Testis (tissue), 2 donors: ENCODE measurements at regions not wholly inside any gene's neighbourhood (a gene's known extent, or its start where the extent isn't known, plus 50 kb on each side); places are given as distances from the start of the nearest gene placed in this dataset.

ENCODE experiments used
- DNase-seq: peaks from one replicate; pipeline ENCODE4 v3.0.0-alpha.2; 2019
- H3K27ac ChIP-seq, 2 donors: fragments of 200-600 bp; sonication (generic); one replicate each; pipeline ENCODE4 v1.5.1; 2019
- H3K27me3 ChIP-seq: fragments of 200-600 bp; sonication (generic); one replicate; pipeline ENCODE4 v1.5.1; 2019
- H3K36me3 ChIP-seq: fragments of 200-600 bp; sonication (generic); one replicate; pipeline ENCODE4 v1.5.1; 2017; ENCODE audit warnings: low read depth; ENCODE audit errors: missing control alignments
- H3K4me1 ChIP-seq: fragments of 200-600 bp; sonication (generic); one replicate; pipeline ENCODE4 v1.5.1; 2019
- H3K4me3 ChIP-seq, 2 donors: fragments of 200-600 bp; sonication (generic); one replicate each; pipeline ENCODE4 v1.5.1; 2017 to 2019
- H3K9me3 ChIP-seq: fragments of 200-600 bp; sonication (generic); one replicate; pipeline ENCODE4 v1.5.1; 2017
- POLR2A ChIP-seq: fragments of 450-650 bp; IDR thresholded peaks from one replicate; pipeline ENCODE4 v1.6.1; 2017; ENCODE audit warnings: antibody characterized with exemption, mild to moderate bottlenecking, moderate library complexity
- WGBS, 2 donors: methylation state at CpG; one replicate each; pipeline ENCODE4 v1.1.5; 2018; 5-methylcytosine and 5-hydroxymethylcytosine counted together
- intact Hi-C: fragments of 100-400 bp; cut with DNase I; formaldehyde crosslinking; loops from one replicate; pipeline ENCODE4 v1.15.1; 2023; ENCODE audit warnings: low total_unique reads
- TF ChIP-seq, protein P1 (sequence below), 3 experiments: fragments of 450-650 bp in 2 of 3; fragments of 200-600 bp in 1 of 3; sonication (generic) in 1 of 3; IDR thresholded peaks; one replicate each; pipeline ENCODE4 v1.5.1; 2016 to 2019; ENCODE audit warnings: antibody characterized with exemption in 3 of 3, mild to moderate bottlenecking in 2 of 3, moderate library complexity in 1 of 3

DNA sequence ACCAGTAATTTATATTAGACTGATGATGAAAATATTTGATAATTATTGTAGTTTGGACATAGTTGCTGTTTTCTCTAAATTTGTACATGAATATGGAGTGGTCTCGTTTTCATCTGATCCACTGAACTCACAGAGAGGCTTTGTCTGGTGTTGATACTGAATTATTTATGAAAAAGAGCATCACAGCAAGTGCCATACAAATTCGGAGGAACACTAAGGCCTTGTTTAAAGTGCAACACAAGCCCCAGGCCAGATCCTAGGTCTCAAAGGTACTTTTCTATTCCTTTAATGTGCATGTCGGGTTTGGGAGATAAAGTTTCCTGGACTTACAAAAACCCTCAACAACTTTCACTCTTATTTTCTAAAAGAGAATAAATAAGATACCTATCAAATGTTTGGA lies 796.8 kb upstream of the EPHA6 start:
- no peak for DNase-seq
- no peak overlapping the region for H3K27ac ChIP-seq
- no peaks in the 10 kb centered on the region for H3K4me1 ChIP-seq
- intact Hi-C loops, result no loop called here
- TF ChIP-seq, protein P1, sequence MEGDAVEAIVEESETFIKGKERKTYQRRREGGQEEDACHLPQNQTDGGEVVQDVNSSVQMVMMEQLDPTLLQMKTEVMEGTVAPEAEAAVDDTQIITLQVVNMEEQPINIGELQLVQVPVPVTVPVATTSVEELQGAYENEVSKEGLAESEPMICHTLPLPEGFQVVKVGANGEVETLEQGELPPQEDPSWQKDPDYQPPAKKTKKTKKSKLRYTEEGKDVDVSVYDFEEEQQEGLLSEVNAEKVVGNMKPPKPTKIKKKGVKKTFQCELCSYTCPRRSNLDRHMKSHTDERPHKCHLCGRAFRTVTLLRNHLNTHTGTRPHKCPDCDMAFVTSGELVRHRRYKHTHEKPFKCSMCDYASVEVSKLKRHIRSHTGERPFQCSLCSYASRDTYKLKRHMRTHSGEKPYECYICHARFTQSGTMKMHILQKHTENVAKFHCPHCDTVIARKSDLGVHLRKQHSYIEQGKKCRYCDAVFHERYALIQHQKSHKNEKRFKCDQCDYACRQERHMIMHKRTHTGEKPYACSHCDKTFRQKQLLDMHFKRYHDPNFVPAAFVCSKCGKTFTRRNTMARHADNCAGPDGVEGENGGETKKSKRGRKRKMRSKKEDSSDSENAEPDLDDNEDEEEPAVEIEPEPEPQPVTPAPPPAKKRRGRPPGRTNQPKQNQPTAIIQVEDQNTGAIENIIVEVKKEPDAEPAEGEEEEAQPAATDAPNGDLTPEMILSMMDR (IDR thresholded peaks at IDR 0.05), result no peak
- no peak for TF ChIP-seq POLR2A
- no peaks in the 10 kb centered on the region for H3K9me3 ChIP-seq
- H3K27me3 ChIP-seq, result no peaks in the 10 kb centered on the region
- 69 to 76% methylated on average over 3 of the region's 3 CpGs for WGBS, 2 donors
- no peaks in the 10 kb centered on the region for H3K36me3 ChIP-seq
- H3K4me3 ChIP-seq, result no peak overlapping the region

DNA sequence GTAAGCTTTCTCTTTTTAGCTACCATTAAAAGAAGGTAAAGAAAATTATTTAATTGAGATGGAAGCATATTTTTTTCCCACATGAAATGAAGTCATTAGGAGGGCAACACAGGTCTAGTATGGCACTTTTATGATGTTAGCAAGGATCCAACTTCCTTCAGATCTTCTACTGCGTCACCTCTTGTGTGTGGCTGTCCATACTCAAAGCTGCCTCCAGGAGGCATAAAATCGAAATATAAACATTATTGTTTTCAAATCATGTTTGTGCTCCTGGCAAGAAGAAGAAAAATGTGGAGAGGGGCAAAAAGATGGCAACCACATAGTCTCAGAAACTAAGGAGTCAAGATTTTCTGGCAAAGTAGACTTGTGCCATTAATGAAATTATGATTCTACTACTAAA lies 791.7 kb upstream of the EPHA6 start:
- intact Hi-C loops, result no loop called here
- 79 to 85% methylated on average over 2 of the region's 2 CpGs for WGBS, 2 donors
- TF ChIP-seq POLR2A, result no peak
- TF ChIP-seq, protein P1 (IDR thresholded peaks at IDR 0.05), result no peak

DNA sequence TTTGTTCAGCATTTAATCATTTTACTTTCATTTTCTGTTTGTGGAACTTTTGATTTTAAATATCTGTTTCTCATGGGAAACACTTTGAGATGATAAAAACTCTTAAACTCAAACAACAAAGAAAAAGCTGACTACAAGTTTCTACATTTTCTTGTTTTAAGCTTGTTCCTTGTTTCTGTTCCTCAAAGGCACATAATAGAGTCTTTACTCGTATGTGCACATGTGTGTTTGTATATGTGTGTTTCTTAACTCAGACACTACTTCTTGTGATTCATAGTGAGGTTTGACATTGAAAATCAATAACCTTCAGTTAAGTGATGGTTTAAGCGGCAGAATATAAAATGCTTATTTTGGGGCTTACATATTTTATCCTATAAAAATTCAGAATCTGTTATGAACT lies 786.7 kb upstream of the EPHA6 start:
- WGBS, 2 donors, result 82 to 85% methylated on average over 2 of the region's 2 CpGs
- Histone ChIP-seq H3K4me1 (no peaks in the 10 kb centered on the region), H3K4me3 (no peak overlapping the region), H3K9me3 (no peaks in the 10 kb centered on the region), H3K36me3 (no peaks in the 10 kb centered on the region), H3K27ac (no peak overlapping the region), H3K27me3 (no peaks in the 10 kb centered on the region)
- intact Hi-C loops, result no loop called here
- DNase-seq, result no peak
- TF ChIP-seq, protein P1 (IDR thresholded peaks at IDR 0.05), result no peak
- TF ChIP-seq POLR2A, result no peak

More for the DNA sequence above, 791.7 kb upstream of the EPHA6 start:
- Histone ChIP-seq H3K4me3 (no peak overlapping the region), H3K27me3 (no peaks in the 10 kb centered on the region), H3K4me1 (no peaks in the 10 kb centered on the region), H3K9me3 (no peaks in the 10 kb centered on the region), H3K27ac (no peak overlapping the region), H3K36me3 (no peaks in the 10 kb centered on the region)
- DNase-seq, result no peak

DNA sequence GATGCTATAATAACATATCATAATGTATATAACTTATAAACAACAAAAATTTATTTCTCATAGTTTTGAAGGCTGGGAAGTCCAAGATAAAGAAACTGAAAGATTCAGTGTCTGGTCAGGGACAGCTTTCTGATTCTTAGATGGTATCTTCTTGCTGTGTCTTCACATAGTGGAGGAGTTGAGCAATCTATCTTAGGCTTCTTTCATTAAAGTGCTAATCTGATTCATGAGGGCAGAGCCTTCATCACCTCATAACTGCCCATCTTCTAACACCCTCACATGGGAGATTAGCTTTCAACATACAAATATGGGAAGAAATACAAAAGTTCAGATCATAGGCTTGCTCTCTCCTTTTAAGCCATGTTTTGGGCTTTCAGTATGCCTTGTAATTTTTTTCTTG lies 774.8 kb upstream of the EPHA6 start:
- no peak for TF ChIP-seq POLR2A
- Histone ChIP-seq H3K36me3 (no peaks in the 10 kb centered on the region), H3K4me1 (no peaks in the 10 kb centered on the region), H3K4me3 (no peak overlapping the region), H3K27me3 (no peaks in the 10 kb centered on the region), H3K27ac (no peak overlapping the region), H3K9me3 (no peaks in the 10 kb centered on the region)
- DNase-seq, result no peak
- intact Hi-C loops, result no loop called here

DNA sequence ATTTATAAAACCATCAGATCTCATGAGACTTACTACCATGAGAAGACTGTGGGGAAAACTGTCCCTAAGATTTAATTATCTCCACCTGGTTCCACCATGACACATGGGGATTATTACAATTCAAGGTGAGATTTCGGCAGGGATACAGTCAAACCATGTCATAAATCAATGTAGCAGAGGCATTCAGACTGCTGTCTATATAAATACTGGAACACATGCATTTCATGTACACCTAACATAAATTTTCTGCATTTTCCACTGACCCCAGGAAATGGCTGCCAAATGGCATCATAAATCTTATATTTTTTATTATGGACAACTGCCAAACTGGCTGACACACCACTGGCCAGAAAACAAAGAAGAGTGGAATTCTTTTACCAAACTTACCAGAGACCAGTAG lies 755.1 kb upstream of the EPHA6 start:
- TF ChIP-seq, protein P1 (IDR thresholded peaks at IDR 0.05), result no peak
- no peak overlapping the region for H3K27ac ChIP-seq
- no peaks in the 10 kb centered on the region for H3K36me3 ChIP-seq
- no peak overlapping the region for H3K4me3 ChIP-seq
- intact Hi-C loops, result no loop called here
- H3K9me3 ChIP-seq, result no peaks in the 10 kb centered on the region
- 72 to 79% methylated on average over 1 of the region's 1 CpG for WGBS, 2 donors
- no peaks in the 10 kb centered on the region for H3K27me3 ChIP-seq
- no peaks in the 10 kb centered on the region for H3K4me1 ChIP-seq
- DNase-seq, result no peak
